Psoas muscle (tissue), 7 donors: ENCODE measurements at regions not wholly inside any gene's neighbourhood (a gene's known extent, or its start where the extent isn't known, plus 50 kb on each side); places are given as distances from the start of the nearest gene placed in this dataset.

ENCODE experiments used
- ATAC-seq, 4 donors: fragments of 200-7000 bp; cut with Tn5 transposase; one replicate each; pipeline ENCODE4 v1.9.1; 2020; ENCODE audit warnings: moderate library complexity in 3 of 4, mild to moderate bottlenecking in 2 of 4
- DNase-seq, 2 donors: peaks; one replicate each; pipeline ENCODE4 v3.0.0-alpha.2; 2020
- H3K27ac ChIP-seq: fragments of 200-600 bp; one replicate; pipeline ENCODE4 v1.8.0; 2022
- H3K27me3 ChIP-seq, 3 donors: fragments of 200-600 bp in 1 of 3; one replicate each; pipeline versions ENCODE4 v1.6.1 to v1.8.0; 2013 to 2022; ENCODE audit warnings: low read length in 2 of 3, mild to moderate bottlenecking in 2 of 3, moderate library complexity in 1 of 3; ENCODE audit not compliant: insufficient read depth in 3 of 3
- H3K36me3 ChIP-seq, 2 donors: fragments of 200-600 bp in 1 of 2; one replicate each; pipeline versions ENCODE4 v1.6.1 to v1.8.0; 2013 to 2022; ENCODE audit warnings: low read depth in 1 of 2, mild to moderate bottlenecking in 1 of 2, moderate library complexity in 1 of 2; ENCODE audit not compliant: insufficient read depth in 1 of 2
- H3K4me1 ChIP-seq: fragments of 200-600 bp; one replicate; pipeline ENCODE4 v1.8.0; 2022
- H3K4me3 ChIP-seq: fragments of 200-600 bp; one replicate; pipeline ENCODE4 v1.8.0; 2022; ENCODE audit warnings: mild to moderate bottlenecking
- H3K9me3 ChIP-seq: fragments of 200-600 bp; one replicate; pipeline ENCODE4 v1.8.0; 2022
- CTCF ChIP-seq: fragments of 200-600 bp; IDR thresholded peaks from one replicate; pipeline ENCODE4 v1.8.0; 2022; ENCODE audit warnings: antibody characterized with exemption
- WGBS, 3 donors: extraction: QIAGEN DNeasy Blood & Tissue Kit; methylation state at CpG; one replicate each; pipeline versions ENCODE4 v1.1.6 to v1.1.7; 2013; 5-methylcytosine and 5-hydroxymethylcytosine counted together
- intact Hi-C, 2 donors: fragments of 100-400 bp; cut with DNase I; formaldehyde crosslinking; loops; one replicate each; pipeline versions ENCODE4 v1.11.0 to v1.14.2; 2022
- donor health status: healthy with polysubstance abuse.
- donor health status: DM: no; HTN: no; CAD: no; lungs with moderate emphysema.
- donor health status: Bipolar disorder and iron deficiency.
- donor health status: healthy.
- donor health status: DM: yes; HTN: yes; CAD: no.
- donor health status: DM: no; HTN: no; CAD: no.
- donor health status: DM: yes; HTN: yes; CAD: no.

GRCh38 chr2:239482778-239483712, 82.2 kb upstream of the HDAC4 start:
- no peak for ATAC-seq
- TF ChIP-seq CTCF, result no peak
- 74 to 77% (median 75%) methylated on average over 38 of the region's 38 CpGs for WGBS, 3 donors
- Histone ChIP-seq H3K9me3 (no peaks in the 10 kb centered on the region), H3K4me1 (no peaks in the 10 kb centered on the region), H3K36me3 (no peaks in the 10 kb centered on the region), H3K27ac (no peak overlapping the region), H3K4me3 (no peak overlapping the region), H3K27me3 (no peaks in the 10 kb centered on the region)
- intact Hi-C loops, result no loop called here
- no peak for DNase-seq

DNA sequence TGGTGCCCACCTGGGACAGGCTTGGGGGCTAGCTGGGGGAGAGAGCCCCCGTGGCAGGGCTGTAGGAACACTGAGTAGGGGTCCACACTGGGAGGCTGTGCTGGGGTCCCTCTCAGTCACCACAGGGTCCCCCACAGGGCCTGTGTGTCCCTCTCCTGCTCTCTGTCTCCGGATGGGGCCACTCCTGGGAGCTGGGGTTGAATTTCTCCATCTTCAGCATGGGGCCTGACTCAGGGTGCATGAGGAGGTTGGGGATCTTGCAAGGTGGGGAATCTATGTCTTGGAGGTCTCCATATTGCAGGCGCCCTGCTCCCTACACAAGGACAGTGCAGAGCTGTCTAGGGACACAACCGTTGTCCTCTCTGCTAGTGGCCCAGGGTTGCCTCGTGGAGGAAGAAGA, 78.7 kb upstream of the HDAC4 start:
- Histone ChIP-seq H3K4me3 (no peak overlapping the region), H3K9me3 (no peaks in the 10 kb centered on the region), H3K27ac (no peak overlapping the region), H3K36me3 (no peaks in the 10 kb centered on the region), H3K27me3 (no peaks in the 10 kb centered on the region), H3K4me1 (no peaks in the 10 kb centered on the region)
- no peak for TF ChIP-seq CTCF
- intact Hi-C loops, result no loop called here
- DNase-seq (no peak), ATAC-seq (peak in 1 of 4 donors; percentile 30)
- 80 to 93% (median 88%) methylated on average over 5 of the region's 5 CpGs for WGBS, 3 donors

DNA sequence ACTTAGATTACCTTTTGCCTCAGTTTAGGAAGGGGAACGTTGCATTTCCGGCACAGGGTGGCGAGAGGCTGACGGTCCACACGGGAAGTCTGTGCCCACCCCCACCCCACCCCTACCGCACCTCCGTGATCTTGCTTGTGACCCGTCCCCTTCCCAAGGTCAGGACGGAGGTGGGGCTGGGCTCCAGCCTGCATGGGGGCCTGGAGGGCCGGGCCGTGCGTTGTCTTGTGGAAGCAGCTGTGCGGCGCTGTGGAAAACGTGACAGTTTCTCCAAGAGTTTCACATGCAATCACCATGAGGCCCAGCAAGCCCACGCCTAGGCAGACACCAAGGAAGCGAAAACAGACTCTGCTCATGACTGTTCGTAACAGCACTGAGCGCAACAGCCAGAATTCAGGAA, 76.8 kb upstream of the HDAC4 start:
- Histone ChIP-seq H3K4me1 (no peaks in the 10 kb centered on the region), H3K27me3 (no peaks in the 10 kb centered on the region), H3K27ac (no peak overlapping the region), H3K4me3 (no peak overlapping the region), H3K36me3 (no peaks in the 10 kb centered on the region), H3K9me3 (no peaks in the 10 kb centered on the region)
- intact Hi-C loops, result no loop called here
- no peak for DNase-seq
- no peak for ATAC-seq
- WGBS, 3 donors, result 90 to 92% (median 90%) methylated on average over 18 to 19 of the region's 19 CpGs
- no peak for TF ChIP-seq CTCF

- TF ChIP-seq CTCF, result no peak
- intact Hi-C loops, result no loop called here
- DNase-seq (no peak), ATAC-seq (no peak)
- no peaks in the 10 kb centered on the region for H3K36me3 ChIP-seq
- no peaks in the 10 kb centered on the region for H3K9me3 ChIP-seq
- WGBS, 3 donors, result 88 to 92% (median 90%) methylated on average over 24 to 25 of the region's 25 CpGs
- no peaks in the 10 kb centered on the region for H3K4me1 ChIP-seq
- no peaks in the 10 kb centered on the region for H3K27me3 ChIP-seq
- no peak overlapping the region for H3K27ac ChIP-seq
- no peak overlapping the region for H3K4me3 ChIP-seq
Measured at GRCh38 chr2:239476757-239477585, 76.2 kb upstream of the HDAC4 start.
